GM18870 (cell line): ENCODE measurements at regions not wholly inside any gene's neighbourhood (a gene's known extent, or its start where the extent isn't known, plus 50 kb on each side); places are given as distances from the start of the nearest gene placed in this dataset.
"Not testable (repeated sequence)": the region's sequence is repeated elsewhere in the genome, so short reads cannot be mapped to it uniquely, and the experiment has no call there.

Experiments
- ATAC-seq: cut with Tn5 transposase; IDR thresholded peaks from one replicate; pipeline ENCODE4 v1.9.1; 2021; ENCODE audit warnings: moderate library complexity; ENCODE audit not compliant: unreplicated experiment

- ATAC-seq, result no peak
Observed at GRCh38 chr7:96562458-96562857, 147.2 kb downstream of the SEM1 start.

- ATAC-seq, result no peak
Observed at GRCh38 chr7:96561892-96562291, 147.8 kb downstream of the SEM1 start.

GRCh38 chr7:96558530-96558929 is 151.1 kb downstream of the SEM1 start:
- no peak for ATAC-seq

- ATAC-seq, result no peak
Observed at GRCh38 chr7:96558093-96558492, 151.6 kb downstream of the SEM1 start.

GRCh38 chr7:96557598-96557997 is 152.0 kb downstream of the SEM1 start:
- not testable (repeated sequence) for ATAC-seq

- ATAC-seq, result no peak
Observed at GRCh38 chr7:96548664-96549063, 161.0 kb downstream of the SEM1 start.

GRCh38 chr7:96547371-96547811 is 162.3 kb downstream of the SEM1 start:
- ATAC-seq, result no peak

GRCh38 chr7:96546426-96546825 is 163.2 kb downstream of the SEM1 start:
- no peak for ATAC-seq

- no peak for ATAC-seq
Observed at GRCh38 chr7:96539471-96539870, 170.2 kb downstream of the SEM1 start.

GRCh38 chr7:96538632-96539031 is 171.0 kb downstream of the SEM1 start:
- no peak for ATAC-seq

- no peak for ATAC-seq
Observed at GRCh38 chr7:96534221-96534620, 175.4 kb downstream of the SEM1 start.

GRCh38 chr7:96532428-96532935 is 177.2 kb downstream of the SEM1 start:
- ATAC-seq, result no peak

GRCh38 chr7:96531331-96531730 is 178.3 kb downstream of the SEM1 start:
- no peak for ATAC-seq

GRCh38 chr7:96530786-96531185 is 178.9 kb downstream of the SEM1 start:
- no peak for ATAC-seq

- no peak for ATAC-seq
Observed at GRCh38 chr7:96527133-96527827, 182.4 kb downstream of the SEM1 start.

GRCh38 chr7:96526496-96526895 is 183.2 kb downstream of the SEM1 start:
- ATAC-seq, result no peak

- ATAC-seq, result no peak
Observed at GRCh38 chr7:96521068-96521894, 188.4 kb downstream of the SEM1 start.

- no peak for ATAC-seq
Observed at GRCh38 chr7:96508371-96508770, 186.5 kb upstream of the SLC25A13 start.

GRCh38 chr7:96503597-96503996 is 181.7 kb upstream of the SLC25A13 start:
- no peak for ATAC-seq

- no peak for ATAC-seq
Observed at GRCh38 chr7:96501318-96501717, 179.4 kb upstream of the SLC25A13 start.

- no peak for ATAC-seq
Observed at GRCh38 chr7:96499532-96499931, 177.6 kb upstream of the SLC25A13 start.

- ATAC-seq, result no peak
Observed at GRCh38 chr7:96497567-96497966, 175.7 kb upstream of the SLC25A13 start.
